Left ventricle myocardium superior (tissue), 1 donor: ENCODE measurements at regions not wholly inside any gene's neighbourhood (a gene's known extent, or its start where the extent isn't known, plus 50 kb on each side); places are given as distances from the start of the nearest gene placed in this dataset.

Source experiments
- ATAC-seq: fragments of 200-7000 bp; cut with Tn5 transposase; one replicate; pipeline ENCODE4 v1.9.1; 2020; ENCODE audit warnings: mild to moderate bottlenecking, moderate library complexity
- DNase-seq: peaks from one replicate; pipeline ENCODE4 v3.0.0-alpha.2; 2020
- intact Hi-C: fragments of 100-400 bp; cut with micrococcal nuclease; formaldehyde crosslinking; loops from one replicate; pipeline ENCODE4 v1.11.0; 2022
- donor health status: DM: no; HTN: yes; CAD: no; lungs with severe emphysema.

DNA sequence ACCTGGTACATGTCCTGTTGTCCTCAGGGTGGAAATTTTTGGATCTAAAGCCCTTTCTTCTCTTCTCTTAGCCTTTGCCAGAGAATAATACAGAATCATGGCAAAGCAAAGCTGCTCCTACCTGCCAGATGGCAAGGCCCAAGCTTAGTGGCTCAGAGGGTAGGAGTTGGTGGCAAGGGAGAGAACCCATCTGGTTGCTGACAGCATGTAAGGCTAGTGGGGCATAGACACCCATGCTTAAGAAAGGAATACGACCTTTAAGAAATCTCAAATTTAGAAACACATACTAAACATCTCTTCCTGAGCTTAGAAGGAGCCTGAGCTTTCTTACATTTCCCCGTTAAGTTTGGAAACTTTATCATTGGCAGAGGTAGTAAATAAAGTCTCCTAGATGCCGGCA is 395.0 kb upstream of the SOX9 start:
- DNase-seq (no peak), ATAC-seq (no peak)
- intact Hi-C loops = no loop called here

DNA sequence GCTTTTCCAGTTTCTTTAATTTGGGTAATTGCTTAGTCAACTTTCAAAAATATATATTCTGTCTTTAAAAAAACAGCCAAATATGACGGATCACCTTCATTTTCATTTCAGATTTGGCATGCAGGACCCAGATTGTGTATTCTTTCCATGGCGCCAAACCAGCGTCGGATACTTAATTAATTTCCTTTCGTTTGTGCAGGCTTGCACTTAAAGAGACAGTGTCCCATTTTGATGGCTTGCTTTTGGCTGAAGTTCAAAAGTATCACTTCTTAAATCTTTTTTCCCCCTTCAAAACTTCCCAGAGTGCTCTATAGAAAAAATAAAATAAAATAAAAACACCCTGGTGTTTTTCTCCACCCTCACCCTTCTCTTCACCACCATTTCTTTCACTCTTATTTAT is 394.5 kb upstream of the SOX9 start:
- DNase-seq = no peak
- intact Hi-C loops = no loop called here
- ATAC-seq = no peak

DNA sequence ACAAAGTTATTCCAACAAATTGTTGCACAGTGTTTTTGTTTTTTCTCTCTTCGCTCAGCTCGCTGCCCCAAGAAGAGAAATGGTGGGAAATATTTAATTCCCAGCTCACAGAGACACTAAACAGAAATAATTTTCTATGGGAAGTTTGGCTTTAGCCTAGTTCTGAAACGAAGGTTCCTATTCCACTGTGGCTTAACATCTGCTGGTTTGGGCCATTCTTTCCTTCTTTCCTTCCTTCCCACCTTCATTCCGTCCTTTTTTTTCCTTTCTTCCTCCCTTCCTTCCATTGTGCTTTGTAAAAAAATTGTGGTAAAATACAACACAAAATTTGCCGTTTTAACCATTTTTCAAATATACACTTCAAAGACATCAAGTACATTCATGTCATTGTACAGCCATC is 393.5 kb upstream of the SOX9 start:
- ATAC-seq (no peak), DNase-seq (no peak)
- intact Hi-C loops = no loop called here

DNA sequence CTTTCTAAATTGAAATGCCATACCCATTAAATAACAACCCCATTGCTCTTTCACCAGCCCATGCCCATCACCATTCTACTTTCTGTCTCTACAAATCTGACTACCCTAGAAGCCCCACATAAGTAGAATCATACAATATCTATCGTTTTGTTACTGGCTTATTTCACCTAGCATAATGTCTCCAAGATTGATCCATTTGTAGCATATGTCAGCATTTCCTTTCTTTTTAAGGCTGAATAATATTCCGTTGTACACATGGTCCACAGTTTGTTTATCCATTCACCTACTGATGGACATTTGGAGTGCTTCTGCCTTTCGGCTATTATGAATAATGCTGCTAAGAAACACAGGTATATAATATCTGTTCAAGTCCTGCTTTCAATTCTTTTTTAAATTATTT is 393.1 kb upstream of the SOX9 start:
- ATAC-seq = no peak
- intact Hi-C loops = no loop called here
- DNase-seq = no peak

DNA sequence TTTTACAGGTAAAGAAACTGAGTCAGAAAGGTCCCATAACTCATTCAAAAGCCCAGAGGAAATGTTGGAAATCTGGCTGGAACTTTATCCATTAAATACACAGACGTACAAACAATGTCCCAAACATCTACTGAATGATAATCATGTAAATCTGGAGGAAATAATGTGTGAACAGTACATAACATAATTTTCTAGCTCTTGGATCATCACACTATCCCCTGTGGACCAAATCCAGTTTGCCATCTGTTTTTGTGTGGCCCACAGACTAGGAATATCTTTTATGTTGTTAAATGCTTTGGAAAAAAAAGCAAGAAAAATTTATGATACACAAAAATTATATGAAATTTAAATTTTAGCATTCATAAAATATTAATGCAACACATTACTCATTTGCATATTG is 389.9 kb upstream of the SOX9 start:
- no peak for DNase-seq
- ATAC-seq = no peak
- intact Hi-C loops = no loop called here

DNA sequence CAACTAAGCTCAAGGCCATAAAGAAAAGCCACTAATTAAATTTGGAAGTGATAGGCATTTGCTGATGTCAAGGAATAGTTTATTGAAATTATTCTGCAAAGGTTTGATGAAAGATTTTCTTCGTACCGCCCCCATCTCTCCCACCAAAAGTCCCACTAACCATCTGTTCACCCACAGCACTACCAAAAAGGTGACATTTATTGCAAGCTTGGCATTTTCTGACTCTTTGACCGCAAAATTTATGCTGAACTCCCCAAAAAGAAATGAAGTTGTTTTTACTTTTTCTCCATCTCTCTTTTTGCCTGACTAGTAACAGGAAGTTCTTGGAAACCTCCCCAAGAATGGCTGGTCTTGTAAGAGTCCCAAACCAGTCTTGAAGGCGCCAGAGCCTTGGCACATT is 384.9 kb upstream of the SOX9 start:
- ATAC-seq (no peak), DNase-seq (no peak)
- intact Hi-C loops = no loop called here

DNA sequence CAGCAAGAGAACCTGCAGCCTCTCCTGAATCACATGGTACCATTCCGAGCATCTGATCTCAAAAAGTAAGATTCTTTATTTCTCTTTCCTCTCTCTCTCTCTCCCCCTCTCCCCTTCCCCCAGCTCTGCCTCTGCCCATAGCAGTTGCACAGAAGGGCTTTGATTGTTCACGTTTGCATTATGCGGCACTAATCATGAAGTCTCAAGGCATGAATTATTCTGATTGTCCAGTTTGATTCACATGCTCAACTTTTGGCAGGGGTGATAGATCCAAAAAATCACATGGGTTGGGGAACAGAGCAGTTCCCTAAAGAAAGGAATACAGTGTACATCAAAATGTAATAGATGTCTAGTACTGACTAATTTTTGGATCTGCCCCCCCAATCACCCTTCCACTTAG is 380.0 kb upstream of the SOX9 start:
- DNase-seq = no peak
- ATAC-seq = no peak
- intact Hi-C loops = no loop called here

DNA sequence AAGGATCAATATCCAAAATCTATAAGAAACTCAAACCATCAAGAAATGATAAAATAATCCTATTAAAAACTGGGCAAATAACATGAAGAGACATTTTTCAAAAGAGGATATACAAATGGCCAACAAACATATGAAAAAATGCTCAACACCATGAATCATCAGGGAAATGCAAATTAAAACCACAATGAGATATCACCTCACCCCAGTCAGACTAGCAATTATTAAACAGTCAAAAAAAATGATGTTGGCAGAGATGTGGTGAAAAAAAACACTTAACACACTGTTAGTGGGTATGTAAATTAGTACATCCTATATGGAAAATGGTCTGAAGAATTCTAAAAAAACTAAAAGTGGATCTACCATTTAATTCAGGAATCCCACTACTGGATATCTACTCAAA is 379.0 kb upstream of the SOX9 start:
- DNase-seq (no peak), ATAC-seq (no peak)
- intact Hi-C loops = no loop called here

DNA sequence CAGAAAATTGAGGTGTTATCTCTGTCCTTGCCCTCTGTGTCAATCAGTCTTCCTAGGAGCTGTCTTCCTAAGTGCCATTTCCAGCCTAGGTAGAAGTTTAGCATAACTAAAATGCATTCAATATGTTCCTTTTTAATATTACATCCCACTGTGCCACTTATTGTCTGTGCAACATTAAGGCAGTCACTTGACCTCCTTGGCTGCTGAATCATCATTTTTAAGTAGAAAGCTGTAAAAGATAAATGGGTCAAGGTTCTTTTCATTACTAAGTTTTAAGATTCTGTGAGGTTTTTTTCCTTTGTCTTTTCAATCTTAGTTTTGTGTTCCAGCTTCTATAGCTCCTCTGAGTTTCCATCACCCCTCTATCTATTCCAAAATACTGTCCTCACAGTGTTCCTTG is 371.9 kb upstream of the SOX9 start:
- ATAC-seq (no peak), DNase-seq (no peak)
- intact Hi-C loops = no loop called here

DNA sequence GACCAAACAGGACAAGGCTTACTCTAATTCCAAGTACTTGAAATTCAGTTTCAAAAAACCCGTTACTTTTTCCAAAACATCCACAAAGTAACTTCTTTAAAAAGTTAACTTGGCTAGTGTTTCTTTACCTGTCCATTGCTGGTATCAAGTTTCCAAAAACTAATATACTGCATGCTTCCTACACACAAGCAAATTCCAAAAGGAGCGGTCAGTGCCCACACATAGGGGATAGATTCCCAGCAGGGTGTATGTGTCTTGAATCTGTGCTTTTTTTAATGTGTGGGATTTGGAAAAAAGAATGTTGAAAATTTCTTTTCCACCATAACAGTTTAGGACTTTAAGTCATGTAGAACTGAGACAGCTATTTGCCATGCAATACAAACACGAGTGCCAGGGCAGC is 367.8 kb upstream of the SOX9 start:
- ATAC-seq (no peak), DNase-seq (no peak)
- intact Hi-C loops = no loop called here

DNA sequence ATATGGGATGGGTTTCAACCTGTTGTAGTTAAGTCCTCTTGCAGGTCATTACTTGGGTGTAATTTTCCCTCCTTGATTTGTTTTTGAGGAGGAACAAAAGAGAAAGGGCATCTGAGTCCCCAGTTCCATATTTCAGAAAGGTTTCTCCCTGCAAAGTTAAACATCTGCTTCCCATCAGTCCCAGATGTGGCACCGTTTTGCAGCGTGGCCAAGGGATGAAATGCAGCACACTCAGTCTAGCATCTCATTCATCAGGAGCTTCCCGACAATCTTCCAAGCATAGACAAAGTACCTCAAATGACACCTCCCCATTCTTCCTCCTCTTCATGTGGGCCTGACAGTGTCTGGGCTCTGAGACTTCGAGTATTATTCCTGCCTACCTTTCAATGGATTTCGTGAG is 363.7 kb upstream of the SOX9 start:
- DNase-seq (no peak), ATAC-seq (no peak)
- intact Hi-C loops = no loop called here

DNA sequence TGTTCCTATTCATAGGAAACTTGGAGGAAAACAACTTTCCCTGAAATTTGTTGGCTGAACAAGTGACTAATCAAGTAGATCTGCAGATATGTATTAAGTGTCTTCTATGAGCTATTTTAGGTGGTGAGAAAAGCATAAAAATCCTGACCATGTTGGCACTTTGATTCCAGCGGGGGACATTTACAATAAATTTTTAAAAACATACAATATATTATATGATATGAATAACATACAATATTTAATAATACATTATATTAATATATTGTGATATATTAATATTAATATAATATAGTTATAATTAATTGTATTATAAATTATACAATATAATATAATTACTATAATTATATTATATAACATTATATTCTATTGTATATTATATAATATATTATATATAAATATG is 362.9 kb upstream of the SOX9 start:
- DNase-seq (no peak), ATAC-seq (no peak)
- intact Hi-C loops = no loop called here

DNA sequence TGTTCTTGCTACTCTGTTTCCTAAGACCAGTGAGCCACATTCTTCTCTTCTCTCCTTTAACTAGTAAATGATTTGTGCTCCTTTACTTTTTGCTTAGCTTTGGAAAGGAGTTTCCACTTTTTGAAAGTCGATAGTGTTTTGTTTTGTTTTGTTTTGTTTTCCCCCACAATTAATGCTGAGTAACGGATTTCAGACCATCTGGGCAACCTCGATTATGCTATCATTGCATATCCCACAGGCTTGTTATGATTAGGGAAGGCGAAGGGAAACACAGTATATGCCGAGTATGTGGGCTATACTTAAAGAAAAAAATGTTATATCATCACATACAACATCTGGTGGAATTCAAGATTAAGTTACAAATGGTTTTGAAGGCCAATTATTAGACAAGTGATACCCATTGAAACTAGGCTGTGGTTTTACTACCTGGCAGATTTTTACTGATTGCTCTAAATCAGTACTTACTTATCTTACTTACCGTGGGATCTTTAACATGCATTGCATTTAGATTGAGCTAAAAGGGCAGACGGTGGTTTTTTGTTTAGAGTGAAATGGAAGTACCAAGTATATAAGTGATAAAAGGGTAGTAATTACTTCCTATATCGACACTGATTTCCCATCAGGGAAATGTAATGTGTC is 361.3 kb upstream of the SOX9 start:
- ATAC-seq = no peak
- DNase-seq = no peak
- intact Hi-C loops = no loop called here

DNA sequence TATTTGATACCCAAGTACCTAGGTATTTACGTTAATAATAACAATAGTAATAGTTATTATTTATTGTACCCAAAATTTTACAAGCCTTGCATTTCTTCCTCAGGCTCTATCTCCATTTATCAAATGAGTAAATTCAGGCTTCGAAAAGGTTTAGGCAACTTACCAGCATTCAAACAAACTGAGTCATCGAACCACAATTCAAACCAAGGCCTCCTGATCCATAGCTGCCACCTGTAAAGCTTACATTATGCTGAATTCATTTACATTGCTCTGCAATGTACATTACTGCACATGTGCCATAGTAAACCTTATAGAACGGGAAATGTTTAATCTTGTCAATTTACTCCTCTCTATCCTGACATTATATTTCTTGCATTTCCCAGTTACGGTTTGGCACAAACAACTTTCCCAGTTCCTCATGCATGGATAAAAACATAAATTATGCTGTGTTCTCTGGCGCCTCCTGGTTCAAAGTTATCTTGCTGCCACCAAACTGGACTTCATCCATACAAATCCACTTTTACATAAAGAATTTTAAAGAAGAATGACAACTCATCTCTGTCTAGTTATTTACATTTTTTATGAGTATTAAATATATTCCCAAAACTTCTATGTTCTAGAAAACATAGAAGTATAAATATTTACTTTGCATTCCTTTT is 360.6 kb upstream of the SOX9 start:
- no peak for ATAC-seq
- no peak for DNase-seq
- intact Hi-C loops = no loop called here

DNA sequence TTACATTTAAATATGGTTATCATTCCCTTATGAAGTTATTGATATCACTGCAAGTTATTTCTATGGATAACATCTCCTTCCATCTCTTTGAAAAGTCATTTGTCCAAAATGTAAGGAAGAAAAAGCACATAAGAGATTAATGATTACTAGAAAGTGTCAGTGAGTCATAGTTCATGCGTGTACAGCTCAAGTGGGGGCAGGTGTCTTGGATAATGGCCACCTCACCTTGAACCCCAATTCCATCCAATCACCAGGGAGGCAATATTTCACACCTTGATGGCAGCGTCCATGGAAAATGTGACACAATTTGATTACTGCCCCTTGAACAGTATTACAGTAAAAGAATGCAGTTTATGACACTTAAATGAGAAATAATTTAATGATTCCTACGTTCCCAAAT is 358.3 kb upstream of the SOX9 start:
- intact Hi-C loops = no loop called here
- no peak for ATAC-seq
- no peak for DNase-seq

DNA sequence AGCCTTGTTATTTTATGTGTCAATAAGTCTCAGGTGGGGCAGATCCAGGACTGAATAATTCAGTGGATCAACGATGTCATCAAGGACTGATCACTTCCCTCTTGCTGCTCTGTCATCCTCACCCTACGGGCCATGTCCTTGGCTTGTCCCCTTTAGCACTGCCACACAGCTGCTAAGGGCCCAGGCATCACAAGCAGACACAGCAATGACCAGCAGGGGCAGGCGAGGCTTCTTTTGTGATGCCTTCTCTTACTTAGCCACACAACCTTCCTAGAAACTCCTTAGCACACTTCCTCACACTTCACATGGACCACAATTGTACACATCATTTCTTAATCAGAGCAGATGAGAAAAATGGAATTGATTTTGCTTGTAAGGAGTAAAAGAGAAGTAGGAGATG is 356.3 kb upstream of the SOX9 start:
- peak; percentile 29 for DNase-seq
- intact Hi-C loops = no loop called here
- peak; percentile 63 for ATAC-seq

DNA sequence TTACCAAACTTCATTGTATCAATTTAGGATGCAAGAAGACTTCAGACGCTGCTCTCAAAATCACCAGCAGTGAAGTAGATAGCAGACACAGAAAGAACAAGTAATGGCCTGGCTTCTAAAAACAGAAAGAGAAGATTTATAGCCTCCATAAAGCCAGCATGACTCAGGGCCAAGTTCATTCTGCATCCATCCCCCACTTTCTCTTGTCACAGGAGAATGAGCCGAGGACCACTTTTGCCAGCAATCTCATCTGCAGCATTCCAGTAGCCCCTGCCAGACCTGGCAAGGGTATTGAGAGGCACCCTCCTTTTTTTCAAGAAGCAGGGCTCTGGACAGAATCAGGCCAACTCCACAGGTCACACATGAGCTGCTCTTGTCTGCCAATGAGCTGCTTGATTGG is 355.4 kb upstream of the SOX9 start:
- intact Hi-C loops = no loop called here
- DNase-seq = no peak
- no peak for ATAC-seq

DNA sequence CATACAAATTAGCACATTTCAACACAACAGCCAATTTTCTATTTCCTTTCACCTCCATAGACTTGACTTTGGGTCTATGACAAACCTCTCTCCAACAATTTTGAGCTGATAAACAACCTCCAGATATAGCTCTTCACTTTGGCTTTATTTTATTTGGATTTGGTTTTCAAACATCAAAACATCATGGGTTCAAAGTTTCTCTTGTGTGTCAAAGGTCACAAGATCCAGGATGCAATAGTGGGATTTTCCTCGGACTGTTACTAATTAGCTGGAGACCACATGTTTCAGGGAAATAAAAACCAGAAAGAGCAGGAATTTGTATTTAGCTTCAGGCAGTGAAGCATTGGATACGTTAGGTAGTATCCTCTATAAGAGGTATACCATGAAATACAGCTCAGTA is 351.0 kb upstream of the SOX9 start:
- DNase-seq (no peak), ATAC-seq (no peak)
- intact Hi-C loops = no loop called here

DNA sequence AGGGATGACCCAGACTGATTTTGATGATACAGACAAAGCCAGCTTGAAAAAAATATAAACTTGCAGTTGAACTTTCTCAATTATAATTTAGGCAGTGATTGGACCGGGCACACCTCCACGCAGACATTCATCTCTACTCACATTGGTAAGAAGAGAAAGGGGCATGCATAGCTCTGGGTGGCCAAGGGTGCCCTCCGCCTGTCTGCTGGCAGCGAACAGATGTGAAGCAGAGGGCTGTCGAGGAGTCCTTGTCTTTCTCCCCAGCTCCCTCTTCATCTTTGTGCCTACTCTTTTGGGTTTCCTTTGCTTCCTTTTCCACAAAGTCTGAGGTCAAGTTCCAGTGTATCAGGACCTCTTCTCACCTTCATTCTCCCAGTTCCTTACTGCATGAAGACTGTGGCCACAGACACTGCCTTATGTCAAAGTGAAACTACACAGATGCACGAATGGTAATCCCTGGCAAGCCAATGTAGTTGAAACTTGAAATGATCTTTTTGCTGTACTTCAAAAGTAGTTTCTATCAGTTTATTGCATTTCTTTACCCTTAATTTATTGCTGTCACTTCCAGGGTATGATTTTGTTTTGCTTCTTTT is 343.7 kb upstream of the SOX9 start:
- intact Hi-C loops = no loop called here
- no peak for ATAC-seq
- DNase-seq = no peak

DNA sequence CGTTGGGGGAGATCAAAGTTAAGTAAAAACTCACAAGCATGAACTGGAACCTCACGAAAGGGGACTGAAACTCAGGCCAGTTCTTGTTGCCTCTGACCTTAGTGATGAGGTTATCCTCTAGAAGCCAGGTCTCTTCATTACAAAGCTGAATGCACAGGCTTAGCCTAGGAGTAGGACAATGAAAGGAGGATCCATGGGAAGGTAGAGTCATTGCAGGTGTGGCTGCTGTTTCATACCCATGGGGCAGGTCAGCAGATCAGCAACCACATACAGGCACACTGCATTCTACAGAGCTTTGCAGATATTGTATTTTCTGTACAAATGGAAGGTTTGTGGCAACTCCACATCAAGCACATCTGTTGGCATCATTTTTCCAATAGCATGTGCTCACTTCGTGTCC is 341.3 kb upstream of the SOX9 start:
- no peak for ATAC-seq
- intact Hi-C loops = no loop called here
- no peak for DNase-seq

DNA sequence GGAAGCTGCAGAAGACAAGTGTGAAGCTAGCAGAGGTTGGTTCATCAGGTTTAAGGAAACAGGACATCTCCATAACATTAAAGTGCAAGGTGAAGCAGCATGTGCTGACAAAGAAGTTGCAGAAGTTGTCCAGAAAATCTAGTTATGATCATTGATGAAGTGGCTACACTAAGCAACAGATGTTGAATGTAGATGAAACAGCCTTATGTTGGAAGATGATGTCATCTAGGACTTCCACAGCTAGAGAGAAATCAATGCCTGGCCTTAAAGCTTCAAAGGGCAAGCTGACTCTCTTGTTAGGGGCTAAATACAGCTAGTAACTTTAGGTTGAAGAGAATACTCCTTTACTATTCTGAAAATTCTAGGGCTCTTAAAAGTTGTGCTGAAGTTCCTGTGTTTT is 340.2 kb upstream of the SOX9 start:
- no peak for ATAC-seq
- DNase-seq = no peak
- intact Hi-C loops = no loop called here
